RKO (cell line): ENCODE measurements at regions not wholly inside any gene's neighbourhood (a gene's known extent, or its start where the extent isn't known, plus 50 kb on each side); places are given as distances from the start of the nearest gene placed in this dataset.
A peak's percentile ranks its signal among the peaks of the same experiment; 100 is the strongest.
"Not testable (repeated sequence)": the region's sequence is repeated elsewhere in the genome, so short reads cannot be mapped to it uniquely, and the experiment has no call there.

Source experiments
- DNase-seq: peaks from one replicate; pipeline ENCODE4 v3.0.0-alpha.2; 2016; ENCODE audit warnings: low spot score

DNA sequence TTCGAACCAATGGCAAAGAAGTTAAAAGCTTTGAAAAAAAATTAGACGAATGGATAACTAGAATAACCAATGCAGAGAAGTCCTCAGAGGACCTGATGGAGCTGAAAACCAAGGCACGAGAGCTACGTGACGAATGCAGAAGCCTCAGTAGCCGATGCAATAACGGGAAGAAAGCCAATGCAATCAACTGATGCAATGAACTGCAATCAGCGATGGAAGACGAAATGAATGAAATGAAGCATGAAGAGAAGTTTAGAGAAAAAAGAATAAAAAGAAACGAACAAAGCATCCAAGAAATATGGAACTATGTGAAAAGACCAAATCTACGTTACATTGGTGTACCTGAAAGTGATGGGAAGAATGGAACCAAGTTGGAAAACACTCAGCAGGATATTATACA, 52.6 kb upstream of the MRPS30 start:
- DNase-seq, result not testable (repeated sequence)

DNA sequence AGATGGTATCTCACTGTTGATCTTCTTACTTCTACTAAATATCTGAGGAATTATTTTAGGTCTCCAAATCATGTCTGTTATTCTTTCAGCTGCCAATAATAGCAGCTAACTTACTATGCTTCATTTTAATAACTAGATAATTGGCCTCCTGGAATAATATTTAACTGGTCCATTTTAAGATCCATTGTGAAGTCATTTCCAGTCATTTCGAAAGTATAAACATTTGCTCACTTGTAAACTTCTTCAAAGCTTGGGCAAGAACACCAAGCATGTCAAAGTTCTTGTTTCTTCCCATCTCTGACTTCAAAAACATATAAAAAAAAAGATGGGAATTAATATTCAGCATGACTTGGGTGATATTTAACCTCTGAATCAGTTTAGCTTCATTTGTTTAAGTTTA, 61.4 kb upstream of the MRPS30 start:
- no peak for DNase-seq

DNA sequence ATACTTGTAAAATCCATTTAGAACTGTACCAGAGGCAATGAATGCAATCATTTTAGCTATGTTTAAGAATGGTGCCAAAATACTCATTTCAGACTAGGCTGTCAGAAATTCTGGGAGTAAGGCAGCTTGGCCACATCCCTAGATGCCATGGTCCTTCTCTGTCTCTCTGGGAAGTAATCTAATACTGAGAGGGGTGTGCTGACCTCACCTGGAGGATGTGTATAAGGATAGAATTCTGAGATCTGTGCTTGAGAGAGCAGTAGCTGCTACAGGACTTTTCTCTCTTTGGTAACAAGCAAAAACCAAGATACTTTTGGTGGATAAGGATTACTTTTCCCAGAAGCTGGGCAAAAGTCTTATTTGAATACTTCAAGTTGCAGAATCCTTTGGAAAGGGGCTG, 68.1 kb upstream of the MRPS30 start:
- DNase-seq, result no peak

DNA sequence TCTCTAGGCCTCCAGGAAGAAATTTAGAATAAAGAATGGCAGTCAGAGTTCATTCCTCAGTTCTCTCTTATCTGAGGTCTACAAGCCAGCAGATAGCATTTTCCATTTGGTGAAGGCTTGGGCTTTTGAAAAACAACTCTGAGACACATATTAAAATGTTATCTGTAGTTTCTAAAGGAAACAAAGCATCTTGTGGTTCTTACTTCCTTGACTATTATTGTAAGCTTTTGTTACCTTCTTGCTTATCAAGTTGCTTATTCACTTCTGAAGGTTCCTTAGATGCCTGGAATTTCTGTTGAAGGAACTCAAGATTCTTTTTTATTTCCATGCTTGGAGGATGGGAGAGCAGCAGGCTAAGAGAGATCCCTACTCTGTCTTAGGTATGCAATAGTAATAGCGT, 79.2 kb upstream of the MRPS30 start:
- no peak for DNase-seq

DNA sequence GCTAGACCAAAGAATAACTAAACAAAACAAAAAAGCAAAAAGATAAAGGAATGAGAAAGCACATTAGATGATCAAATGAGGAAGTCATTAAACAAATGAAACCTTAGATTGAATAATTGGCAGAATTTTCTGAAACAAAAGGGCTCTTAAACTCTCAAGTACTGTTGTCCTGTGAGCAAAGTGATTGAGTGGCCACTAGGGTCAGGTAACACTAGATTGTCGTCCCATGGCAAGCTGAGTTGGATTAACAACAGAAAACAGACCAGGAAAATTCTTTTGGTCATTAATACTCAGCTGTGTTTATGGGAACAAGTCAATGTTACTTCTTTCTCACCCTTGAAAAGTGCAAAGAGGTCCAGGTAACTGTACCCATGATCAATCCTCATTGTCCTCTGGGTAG, 81.6 kb upstream of the MRPS30 start:
- DNase-seq, result no peak

DNA sequence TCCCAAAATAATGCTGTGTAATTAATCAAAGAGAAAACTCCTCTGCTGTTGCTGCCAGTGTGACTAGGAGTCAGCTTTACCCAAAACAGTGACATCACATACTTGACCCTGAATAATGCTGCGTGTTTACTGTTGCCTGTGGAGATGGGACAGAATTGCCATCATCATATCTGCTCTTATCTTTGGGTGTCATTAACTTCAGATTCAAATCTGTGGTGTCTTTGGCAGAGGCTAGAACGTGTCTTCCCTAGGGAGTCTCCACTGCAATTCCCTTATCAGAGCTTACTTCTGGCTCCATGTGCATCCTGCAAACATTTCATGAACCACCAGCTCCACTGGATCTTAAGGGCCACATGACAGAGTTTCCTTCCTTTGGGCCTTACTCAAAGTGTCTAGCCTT, 88.9 kb upstream of the MRPS30 start:
- no peak for DNase-seq

DNA sequence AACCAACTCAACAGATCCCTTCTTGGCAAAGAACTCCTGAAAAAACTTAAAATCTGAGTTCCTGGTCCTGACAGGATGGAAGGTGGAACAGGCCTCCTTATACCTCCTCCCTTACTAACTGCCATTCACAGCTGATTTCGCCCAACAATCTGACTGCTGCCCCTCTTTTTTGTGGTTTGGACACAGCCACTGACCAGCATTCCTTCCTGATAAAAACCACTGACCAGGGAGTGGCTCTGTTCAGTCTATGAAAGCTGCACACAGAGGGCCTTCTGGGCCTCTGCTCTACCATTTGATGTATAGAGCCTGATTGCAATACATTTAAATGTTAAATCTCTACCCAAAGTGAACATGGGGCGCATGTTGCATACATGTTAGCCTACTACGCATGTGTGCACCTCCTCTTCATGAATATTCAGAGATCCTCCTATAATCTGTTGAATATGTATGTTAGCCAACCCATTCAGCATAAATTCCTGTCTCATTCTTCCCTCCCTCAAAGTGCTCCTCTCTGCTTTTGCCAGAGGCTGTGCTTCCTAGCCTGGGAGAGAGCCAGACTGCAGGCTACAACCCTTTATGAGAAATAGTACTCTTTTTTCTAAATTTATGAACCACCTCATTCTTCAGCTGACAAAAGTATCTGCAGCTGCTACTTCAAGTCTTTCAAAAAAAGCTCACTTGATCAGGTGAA, 93.7 kb upstream of the MRPS30 start:
- no peak for DNase-seq

DNA sequence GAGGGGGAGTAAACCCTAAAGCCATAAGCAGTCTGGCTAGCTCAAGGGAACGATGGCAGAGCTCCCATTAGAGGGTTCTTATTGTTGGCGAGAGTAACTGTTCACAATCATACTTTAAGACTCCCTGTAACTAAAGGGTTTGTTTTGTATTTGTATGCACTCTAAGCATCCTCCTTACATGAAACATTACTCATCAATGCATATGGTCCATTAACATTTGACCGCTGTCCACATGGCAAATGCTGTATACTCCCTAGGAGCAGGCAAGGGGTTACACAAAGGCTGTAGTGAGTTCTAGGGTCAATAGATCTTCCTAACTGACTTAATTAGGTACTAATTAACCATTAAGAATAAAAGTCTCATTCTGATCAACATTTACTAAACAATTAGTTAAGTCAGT, 95.3 kb upstream of the MRPS30 start:
- no peak for DNase-seq

DNA sequence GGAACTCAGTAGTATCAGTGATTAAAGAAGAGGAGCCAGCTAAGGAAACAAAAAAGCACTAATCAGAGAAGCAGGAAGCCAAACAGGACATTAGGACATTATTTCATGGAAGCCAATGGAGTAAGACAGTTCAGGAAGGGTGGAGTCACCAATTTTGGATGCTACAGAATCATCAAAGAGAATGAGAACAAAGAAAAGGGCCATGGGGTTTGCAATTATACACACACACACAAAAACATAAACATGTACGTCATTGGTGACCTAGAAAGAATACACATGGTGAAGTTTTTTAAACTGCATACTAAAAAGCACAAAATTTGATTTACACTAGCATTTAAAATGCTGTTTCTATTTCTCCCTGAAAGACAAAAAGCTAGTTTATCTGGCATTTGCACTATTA, 96.8 kb upstream of the MRPS30 start:
- DNase-seq, result no peak

DNA sequence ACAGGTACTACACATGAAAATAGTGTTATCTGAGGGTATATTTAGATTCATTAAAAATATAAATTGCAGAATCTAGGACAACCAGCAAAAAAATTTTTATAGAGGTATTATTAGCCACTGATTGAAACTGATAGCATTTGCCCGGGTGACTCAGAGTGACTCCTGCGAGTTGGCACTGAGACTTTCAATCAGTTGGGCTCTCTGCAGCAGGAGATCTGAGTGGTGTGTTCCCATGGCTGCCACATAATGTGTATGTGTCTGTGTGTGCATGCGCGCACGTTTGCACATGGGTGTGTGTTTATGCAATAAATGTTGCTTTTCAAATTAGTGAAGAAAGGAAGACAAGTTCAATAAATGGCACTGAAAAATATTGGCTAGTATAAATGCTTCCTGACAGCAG, 100.1 kb upstream of the MRPS30 start:
- no peak for DNase-seq

DNA sequence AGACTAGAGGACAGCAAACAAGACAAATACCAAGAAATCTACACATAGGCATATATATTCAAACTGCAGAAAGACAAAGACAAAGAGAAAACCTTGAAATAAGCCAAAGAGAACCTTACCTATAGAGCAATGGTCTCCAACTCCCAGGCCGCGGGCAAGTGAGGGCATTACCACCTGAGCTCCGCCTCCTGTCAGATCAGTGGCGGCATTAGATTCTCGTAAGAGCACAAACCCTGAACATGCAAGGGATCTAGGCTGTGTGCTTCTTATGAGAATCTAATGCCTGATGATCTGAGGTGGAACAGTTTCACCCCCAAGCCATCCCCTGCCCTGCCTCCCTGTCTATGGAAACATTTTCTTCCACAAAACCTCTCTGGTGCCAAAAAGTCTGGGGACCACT, 101.0 kb upstream of the MRPS30 start:
- no peak for DNase-seq

DNA sequence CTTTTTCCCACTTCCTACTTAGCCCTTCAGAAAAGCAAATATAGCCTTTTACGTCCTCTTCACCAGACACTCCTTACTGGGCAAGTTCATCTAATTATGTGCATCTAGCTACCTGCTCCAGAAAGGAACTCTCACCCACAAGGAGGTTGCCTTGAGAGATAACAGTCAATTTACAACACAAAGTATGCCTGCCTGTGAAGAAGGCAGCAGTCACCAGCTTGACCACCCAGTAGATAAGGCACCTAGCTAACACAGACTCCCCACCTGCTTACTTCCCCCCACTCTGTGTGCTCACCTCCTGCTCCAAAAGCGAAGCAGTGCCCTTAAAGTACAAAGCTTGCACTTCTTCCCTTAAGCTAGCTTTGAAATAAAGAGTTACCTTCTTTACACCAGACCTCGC, 111.7 kb upstream of the MRPS30 start:
- no peak for DNase-seq

DNA sequence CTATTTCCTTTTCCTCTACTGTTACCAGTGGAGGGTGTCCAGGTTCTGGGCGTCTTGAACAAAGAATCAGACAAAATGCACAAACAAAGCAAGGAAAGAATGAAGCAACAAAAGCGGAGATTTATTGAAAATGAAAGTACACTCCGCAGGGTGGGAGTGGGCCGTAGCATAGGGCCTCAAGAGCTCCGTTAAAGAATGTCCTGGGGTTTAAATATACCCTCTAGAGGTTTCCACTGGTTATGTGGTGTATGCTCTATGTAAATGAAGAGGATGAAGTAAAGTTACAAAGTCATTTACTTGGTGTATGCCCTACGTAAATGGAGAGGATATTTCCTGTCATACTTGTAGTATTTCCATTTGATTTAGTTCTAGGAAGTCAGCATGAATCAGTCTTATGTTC, 113.5 kb upstream of the MRPS30 start:
- no peak for DNase-seq

DNA sequence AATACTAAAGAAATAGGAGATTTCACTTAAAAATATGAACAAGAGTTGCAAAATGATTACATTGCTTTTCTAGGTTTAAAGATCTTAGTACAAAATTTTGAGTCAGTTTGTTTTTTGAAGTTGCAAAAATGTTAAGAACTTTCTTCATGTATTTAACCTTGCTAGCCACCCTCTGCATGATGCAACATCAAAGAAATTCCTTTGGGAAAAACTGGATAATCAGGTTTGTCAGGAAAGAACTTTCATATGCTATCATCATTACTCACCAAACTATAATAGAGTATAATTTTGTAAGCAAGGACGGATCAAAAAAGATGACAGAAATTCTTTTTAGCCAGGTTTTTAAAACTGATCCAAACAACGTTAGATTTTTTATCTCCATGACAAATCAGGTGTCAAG, 116.9 kb upstream of the MRPS30 start:
- DNase-seq, result no peak

DNA sequence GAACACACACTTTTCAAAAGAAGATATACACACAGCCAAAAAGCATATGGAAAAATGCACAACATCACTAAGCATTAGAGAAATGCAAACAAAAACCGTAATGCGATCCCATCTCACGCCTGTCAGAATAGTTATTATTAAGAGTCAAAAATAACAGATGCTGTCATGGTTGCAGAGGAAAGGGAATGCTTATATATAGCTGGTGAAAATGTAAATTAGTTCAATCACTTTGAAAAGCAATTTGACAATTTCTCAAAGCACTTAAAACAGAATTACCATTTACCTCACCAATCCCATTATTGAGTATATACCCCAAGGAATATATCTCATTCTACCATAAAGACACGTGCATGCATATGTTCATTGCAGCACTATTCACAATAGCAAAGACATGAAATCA, 126.8 kb upstream of the MRPS30 start:
- no peak for DNase-seq

DNA sequence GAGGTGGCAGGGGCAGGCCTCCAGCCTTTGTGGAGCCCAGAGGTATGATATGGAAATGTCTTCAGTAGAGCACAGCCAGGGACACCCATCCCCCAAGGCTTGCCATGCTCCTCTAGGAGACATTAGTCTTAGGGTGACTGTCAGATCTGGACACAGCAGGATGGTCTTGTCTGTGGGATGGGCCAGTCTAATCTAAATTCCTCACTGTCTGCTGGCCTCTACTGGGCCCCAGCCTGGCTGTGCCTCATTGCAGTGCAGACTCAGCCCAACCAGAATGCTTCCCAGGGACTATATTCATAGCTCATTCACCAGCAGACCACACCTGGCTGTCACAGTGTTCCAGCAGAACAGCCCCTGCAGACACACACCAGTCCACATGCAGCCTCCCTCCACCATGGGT, 129.5 kb upstream of the MRPS30 start:
- no peak for DNase-seq

DNA sequence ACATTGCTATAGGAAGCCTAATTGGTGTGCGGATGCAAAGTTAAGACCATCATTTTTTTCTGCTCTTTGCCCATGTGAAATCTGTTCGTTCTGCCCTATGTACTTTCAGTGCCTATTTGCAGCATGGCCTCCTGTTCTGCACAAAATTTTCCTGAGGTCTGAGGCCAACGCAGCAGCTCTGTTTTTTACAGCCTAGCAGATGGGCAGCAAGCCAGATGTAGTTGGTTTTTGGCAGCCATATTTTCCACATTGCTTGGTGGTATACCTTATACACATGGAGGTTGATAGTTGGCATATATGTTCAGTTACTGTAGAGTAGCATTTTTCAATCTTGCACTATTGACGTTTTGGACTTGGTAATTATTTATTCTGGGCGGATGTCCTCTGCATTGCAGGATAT, 133.5 kb upstream of the MRPS30 start:
- DNase-seq, result no peak

DNA sequence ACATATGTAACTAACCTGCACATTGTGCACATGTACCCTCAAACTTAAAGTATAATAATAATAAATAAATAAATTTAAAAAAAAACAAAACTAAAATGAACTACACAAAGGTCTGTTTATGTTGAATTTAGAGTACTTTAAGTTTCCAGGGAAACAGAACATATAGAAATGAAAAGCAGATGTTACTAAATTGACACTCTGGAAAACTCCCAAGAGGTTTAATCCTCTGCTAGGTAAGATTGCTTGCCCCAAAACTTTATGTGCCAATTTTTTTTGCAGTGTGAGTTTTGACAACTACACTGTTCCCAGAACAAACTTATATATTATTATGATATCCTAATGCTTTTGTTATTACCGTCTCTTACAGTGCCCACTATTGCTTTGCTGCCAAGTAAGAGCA, 134.3 kb upstream of the MRPS30 start:
- no peak for DNase-seq

DNA sequence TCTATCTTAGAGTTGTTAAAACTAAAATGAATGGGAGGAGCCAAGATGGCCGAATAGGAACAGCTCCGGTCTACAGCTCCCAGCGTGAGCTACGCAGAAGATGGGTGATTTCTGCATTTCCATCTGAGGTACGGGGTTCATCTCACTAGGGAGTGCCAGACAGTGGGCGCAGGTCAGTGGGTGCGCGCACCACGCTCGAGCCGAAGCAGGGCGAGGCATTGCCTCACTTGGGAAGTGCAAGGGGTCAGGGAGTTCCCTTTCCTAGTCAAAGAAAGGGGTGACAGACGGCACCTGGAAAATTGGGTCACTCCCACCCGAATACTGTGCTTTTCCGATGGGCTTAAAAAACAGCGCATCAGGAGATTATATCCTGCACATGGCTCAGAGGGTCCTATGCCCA, 140.3 kb upstream of the MRPS30 start:
- not testable (repeated sequence) for DNase-seq

DNA sequence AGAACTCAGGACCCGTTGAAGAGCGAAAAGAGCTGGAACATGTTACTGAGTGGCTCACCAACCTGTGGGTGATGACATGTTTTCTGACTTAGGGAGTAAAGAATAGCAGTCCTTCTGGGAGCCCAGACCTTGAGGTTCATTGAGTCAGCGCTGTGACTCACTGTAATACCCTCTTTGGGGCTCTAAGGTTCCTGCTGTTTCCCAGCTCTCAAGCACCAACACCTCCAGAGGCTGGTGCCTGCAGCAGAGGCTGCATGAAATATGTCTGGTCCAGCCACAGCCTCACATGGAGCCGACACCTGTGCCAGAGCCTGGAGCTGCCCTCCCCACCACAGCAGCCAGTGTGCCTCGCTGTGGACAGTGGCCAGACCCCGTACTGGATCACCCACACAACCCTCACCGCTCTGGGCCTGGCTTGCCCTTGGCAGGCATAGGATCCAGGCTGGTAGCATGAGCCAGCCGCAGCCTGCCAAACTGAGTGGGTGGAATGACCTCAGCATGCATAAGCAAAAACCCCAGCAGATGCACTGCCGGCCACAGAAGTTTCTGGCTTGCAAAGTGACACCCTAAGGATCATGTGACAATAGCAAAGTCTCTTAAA, 143.5 kb upstream of the MRPS30 start:
- peak; percentile 74 for DNase-seq

DNA sequence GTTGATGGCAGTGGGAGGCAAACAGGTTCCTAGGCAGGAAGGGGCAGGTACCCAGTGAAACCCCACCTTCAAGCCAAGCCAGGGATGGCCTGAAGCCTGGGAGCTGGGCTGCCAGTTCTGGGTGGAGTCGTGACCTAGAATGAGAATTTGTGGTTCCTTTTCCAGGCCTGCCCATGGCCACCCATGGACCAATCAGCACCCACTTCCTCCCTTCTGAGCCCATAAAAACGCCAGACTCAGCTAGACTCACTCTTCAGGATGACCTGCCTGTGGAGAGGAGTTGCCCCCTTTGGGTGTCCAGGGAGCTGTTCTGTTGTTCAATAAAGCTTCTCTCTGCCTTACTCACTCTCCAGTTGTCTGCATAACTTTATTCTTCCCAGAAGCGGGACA, 144.0 kb upstream of the MRPS30 start:
- DNase-seq, result no peak

DNA sequence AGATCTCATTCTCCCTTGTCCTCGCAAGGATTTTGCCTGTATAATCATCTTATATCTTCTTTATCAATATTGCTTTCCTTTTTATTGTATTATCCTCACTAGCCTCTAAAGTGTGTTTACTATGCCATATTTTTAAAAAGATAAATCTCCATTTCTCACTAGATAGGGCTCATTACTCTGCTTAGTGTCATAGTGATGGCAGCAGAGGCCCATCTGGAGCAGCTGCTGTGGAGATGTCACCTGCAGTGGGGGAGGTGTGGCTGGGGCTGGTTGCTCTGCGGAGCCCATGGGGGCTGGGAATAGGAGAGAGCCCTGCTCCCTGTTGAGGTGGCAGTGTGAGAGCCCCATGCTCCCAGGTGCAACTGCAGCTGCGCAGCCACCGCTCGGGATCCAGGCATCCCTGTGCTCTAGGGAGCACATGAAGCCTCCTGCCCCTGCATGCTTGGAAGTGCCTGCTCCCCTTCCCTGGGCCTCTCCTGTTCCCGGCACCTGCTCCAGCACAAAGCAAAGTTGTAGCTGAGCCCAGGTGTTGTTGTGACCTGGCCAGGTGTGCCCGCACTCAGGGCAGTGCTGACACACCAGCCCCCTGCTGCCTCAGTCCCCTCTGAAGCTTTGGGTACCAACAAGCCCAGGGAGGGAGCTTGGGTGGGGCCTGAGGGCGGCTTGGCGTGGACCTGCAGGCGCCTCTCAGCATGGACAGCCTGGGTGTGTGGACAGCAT, 144.6 kb upstream of the MRPS30 start:
- no peak for DNase-seq

DNA sequence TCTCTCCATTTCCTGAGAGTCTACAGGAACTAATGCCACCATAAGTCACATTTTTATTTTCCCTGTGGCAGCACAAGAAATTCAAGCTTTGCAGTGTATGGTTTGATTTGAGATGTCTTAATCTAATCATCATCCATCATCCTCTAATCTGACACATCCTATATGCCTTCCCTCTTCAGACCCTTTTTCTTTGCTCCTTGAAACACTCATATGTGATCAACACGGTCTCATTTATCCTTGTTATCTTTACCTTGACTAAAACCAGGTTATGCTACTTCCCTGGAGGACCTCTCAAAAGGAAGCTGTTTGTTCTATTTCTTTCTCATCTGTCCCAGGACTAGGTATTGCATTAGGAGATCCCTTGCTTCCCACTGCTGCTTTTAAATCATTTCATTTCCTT, 146.9 kb upstream of the MRPS30 start:
- DNase-seq, result no peak

DNA sequence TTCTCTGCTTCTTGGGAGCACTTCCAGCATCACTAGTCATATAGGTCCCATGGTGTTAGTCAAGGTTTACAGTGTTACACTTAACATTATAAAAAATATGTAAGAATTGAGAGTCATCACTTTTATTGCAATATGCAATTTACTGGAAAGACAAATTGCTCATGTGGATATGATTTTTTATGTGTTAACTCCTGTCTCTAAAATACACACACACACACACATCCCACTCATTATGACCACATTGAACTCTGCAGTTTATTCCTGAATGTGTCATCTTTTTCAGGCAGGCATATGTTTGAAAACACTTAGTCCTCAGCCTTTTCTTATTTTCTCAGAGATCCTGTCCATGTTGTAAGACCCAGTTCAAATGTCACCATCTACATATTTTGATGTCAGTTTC, 148.5 kb upstream of the MRPS30 start:
- peak; percentile 19 for DNase-seq
